B cell (primary cell): ENCODE measurements at regions not wholly inside any gene's neighbourhood (a gene's known extent, or its start where the extent isn't known, plus 50 kb on each side); places are given as distances from the start of the nearest gene placed in this dataset.

Experiments
- ATAC-seq: fragments of 200-7000 bp; cut with Tn5 transposase; one replicate; pipeline ENCODE4 v1.10.0; 2021; ENCODE audit warnings: low read depth, mild to moderate bottlenecking, moderate number of reproducible peaks, moderate library complexity
- CTCF ChIA-PET: fragments of 350-600 bp; sonication (Branson Sonifier 250); formaldehyde crosslinking; loops from one replicate; lab custom pipeline; 2021; ENCODE audit warnings: antibody characterized with exemption, inconsistent platforms; lab: Charles Lee
- POLR2A ChIA-PET: fragments of 350-600 bp; sonication (Branson Sonifier 250); formaldehyde crosslinking; loops from one replicate; lab custom pipeline; 2021; ENCODE audit warnings: antibody characterized with exemption; lab: Charles Lee
- DNase-seq: peaks from one replicate; pipeline ENCODE4 v3.0.0; 2013
- H2AFZ ChIP-seq: 2 replicates; pipeline ENCODE4 v1.6.1; 2012; ENCODE audit warnings: mild to moderate bottlenecking, low read depth, low read length; ENCODE audit not compliant: insufficient read depth, poor library complexity, severe bottlenecking
- H3K27ac ChIP-seq, 2 donors: 1 replicate in 1 of 2; 2 replicates in 1 of 2; pipeline ENCODE4 v1.5.1; 2012 to 2013; ENCODE audit warnings: low read length in 2 of 2, mild to moderate bottlenecking in 2 of 2, moderate library complexity in 1 of 2
- H3K27me3 ChIP-seq, 4 experiments: fragments of 200-600 bp in 1 of 4; sonication (generic) in 1 of 4; replicated peaks in 1 of 4; 1 replicate in 2 of 4; 2 replicates in 2 of 4; pipeline versions ENCODE4 v1.6.1 to v1.7.0; 2013 to 2016; ENCODE audit warnings: low read length in 3 of 4, mild to moderate bottlenecking in 2 of 4, mixed read lengths in 1 of 4, moderate library complexity in 1 of 4; ENCODE audit not compliant: insufficient read depth in 4 of 4, control insufficient read depth in 3 of 4; ENCODE audit errors: control extremely low read depth in 1 of 4
- H3K36me3 ChIP-seq, 2 experiments: replicated peaks in 1 of 2; 1 replicate in 1 of 2; 2 replicates in 1 of 2; pipeline versions ENCODE4 v1.6.1 to v1.7.1; 2013; ENCODE audit warnings: low read length in 1 of 2; ENCODE audit not compliant: insufficient read depth in 2 of 2, control insufficient read depth in 1 of 2; ENCODE audit errors: control extremely low read depth in 1 of 2, extremely low read depth in 1 of 2
- H3K4me1 ChIP-seq, 2 donors: fragments of 200-600 bp in 1 of 2; sonication (generic) in 1 of 2; 1 replicate in 1 of 2; 2 replicates in 1 of 2; pipeline versions ENCODE4 v1.5.1 to v1.6.1; 2013 to 2017; ENCODE audit warnings: low read length in 2 of 2; ENCODE audit not compliant: control insufficient read depth in 2 of 2, insufficient read depth in 2 of 2
- H3K4me2 ChIP-seq: replicated peaks from 2 replicates; pipeline ENCODE3; 2012; ENCODE audit warnings: mild to moderate bottlenecking, low read depth, low read length; ENCODE audit not compliant: poor library complexity, severe bottlenecking
- H3K4me3 ChIP-seq, 5 experiments: fragments of 200-600 bp in 1 of 5; sonication (generic) in 1 of 5; 1 replicate in 3 of 5; 2 replicates in 2 of 5; pipeline versions ENCODE4 v1.5.1 to v1.7.0; 2011 to 2016; ENCODE audit warnings: low read length in 4 of 5, mild to moderate bottlenecking in 4 of 5, low read depth in 2 of 5, control low read depth in 1 of 5, moderate library complexity in 1 of 5; ENCODE audit not compliant: insufficient read depth in 1 of 5; ENCODE audit errors: control extremely low read depth in 1 of 5, extremely low read depth in 1 of 5
- H3K79me2 ChIP-seq: fragments of 200-600 bp; sonication (generic); one replicate; pipeline ENCODE4 v1.6.0; 2016; ENCODE audit warnings: low read length; ENCODE audit not compliant: control insufficient read depth, insufficient read depth
- H3K9ac ChIP-seq: fragments of 200-600 bp; sonication (generic); 2 replicates; pipeline ENCODE4 v1.6.1; 2017; ENCODE audit warnings: mild to moderate bottlenecking, low read length, moderate library complexity
- H3K9me3 ChIP-seq, 3 donors: one replicate each; pipeline versions ENCODE4 v1.6.1 to v1.7.1; 2013; ENCODE audit warnings: low read length in 2 of 3; ENCODE audit not compliant: control insufficient read depth in 2 of 3, insufficient read depth in 1 of 3; ENCODE audit errors: control extremely low read depth in 1 of 3
- H4K20me1 ChIP-seq: 2 replicates; pipeline ENCODE4 v1.6.0; 2012; ENCODE audit warnings: mild to moderate bottlenecking, low read length; ENCODE audit not compliant: insufficient read depth, control insufficient read depth, poor library complexity, severe bottlenecking
- H3K27ac Mint-ChIP-seq: one replicate; pipeline ENCODE4 v1.8.0; 2021; ENCODE audit warnings: mixed read lengths
- H3K27me3 Mint-ChIP-seq: one replicate; pipeline ENCODE4 v1.8.0; 2021; ENCODE audit warnings: mixed read lengths
- H3K4me1 Mint-ChIP-seq: one replicate; pipeline ENCODE4 v1.8.0; 2021; ENCODE audit warnings: mixed read lengths
- H3K4me3 Mint-ChIP-seq: one replicate; pipeline ENCODE4 v1.8.0; 2021; ENCODE audit warnings: mixed read lengths
- H3K9me3 Mint-ChIP-seq: one replicate; pipeline ENCODE4 v1.8.0; 2022; ENCODE audit warnings: mixed read lengths; ENCODE audit not compliant: insufficient read depth
- EZH2 ChIP-seq: IDR thresholded peaks from 2 replicates; pipeline ENCODE4 v1.6.1; 2012; ENCODE audit warnings: borderline replicate concordance, low read depth, mild to moderate bottlenecking, moderate library complexity, low read length; ENCODE audit not compliant: insufficient read depth, poor library complexity, severe bottlenecking
- WGBS: methylation state at CpG from one replicate; pipeline ENCODE4 v1.1.5; 2013; ENCODE audit warnings: missing lambda C conversion rate; ENCODE audit not compliant: insufficient coverage; 5-methylcytosine and 5-hydroxymethylcytosine counted together
- intact Hi-C: fragments of 100-400 bp; cut with micrococcal nuclease; formaldehyde crosslinking; loops from one replicate; pipeline ENCODE4 v1.10.0; 2022
- TF ChIP-seq, protein P1 (sequence below): fragments of 200-600 bp; IDR thresholded peaks from one replicate; pipeline ENCODE4 v1.8.0; 2022; ENCODE audit warnings: antibody characterized with exemption, mild to moderate bottlenecking

DNA sequence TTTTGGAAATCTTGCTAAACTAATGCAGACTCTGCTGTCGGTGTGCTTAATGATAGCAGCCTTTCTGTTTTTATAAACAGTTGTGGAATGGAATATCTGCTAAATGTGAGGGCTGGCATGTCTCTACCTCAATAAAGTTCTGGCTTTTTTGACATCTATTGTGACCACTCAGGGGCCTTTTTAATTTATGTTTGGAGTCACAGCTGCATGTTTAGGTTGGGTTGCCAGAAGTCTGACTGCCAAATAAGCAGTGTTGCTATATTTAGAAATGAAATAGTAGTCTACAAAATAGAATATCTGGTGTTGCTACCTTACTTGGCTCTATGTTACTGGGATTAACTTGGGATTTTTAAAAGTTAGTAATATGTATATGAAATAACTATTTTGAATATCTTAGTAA, 125.1 kb upstream of the LOC128125822 start:
- H3K27ac ChIP-seq: no peak overlapping the region
- no peaks in the 10 kb centered on the region for H3K9me3 Mint-ChIP-seq
- no peak overlapping the region for H3K27ac Mint-ChIP-seq
- H3K79me2 ChIP-seq: no peaks in the 10 kb centered on the region
- no peak overlapping the region for H3K9ac ChIP-seq
- H3K36me3 ChIP-seq: no peaks in the 10 kb centered on the region
- DNase-seq (no peak), ATAC-seq (no peak)
- no peak overlapping the region for H2AFZ ChIP-seq
- H4K20me1 ChIP-seq: no peaks in the 10 kb centered on the region
- no peak overlapping the region for H3K4me3 Mint-ChIP-seq
- no peaks in the 10 kb centered on the region for H3K4me1 Mint-ChIP-seq
- ChIA-PET CTCF (no interaction called here), POLR2A (no interaction called here)
- H3K4me3 ChIP-seq: no peak overlapping the region
- no peaks in the 10 kb centered on the region for H3K27me3 ChIP-seq
- WGBS: no CpG with 5 or more reads among the region's 1 CpG
- intact Hi-C loops: no loop called here
- TF ChIP-seq, protein P1, sequence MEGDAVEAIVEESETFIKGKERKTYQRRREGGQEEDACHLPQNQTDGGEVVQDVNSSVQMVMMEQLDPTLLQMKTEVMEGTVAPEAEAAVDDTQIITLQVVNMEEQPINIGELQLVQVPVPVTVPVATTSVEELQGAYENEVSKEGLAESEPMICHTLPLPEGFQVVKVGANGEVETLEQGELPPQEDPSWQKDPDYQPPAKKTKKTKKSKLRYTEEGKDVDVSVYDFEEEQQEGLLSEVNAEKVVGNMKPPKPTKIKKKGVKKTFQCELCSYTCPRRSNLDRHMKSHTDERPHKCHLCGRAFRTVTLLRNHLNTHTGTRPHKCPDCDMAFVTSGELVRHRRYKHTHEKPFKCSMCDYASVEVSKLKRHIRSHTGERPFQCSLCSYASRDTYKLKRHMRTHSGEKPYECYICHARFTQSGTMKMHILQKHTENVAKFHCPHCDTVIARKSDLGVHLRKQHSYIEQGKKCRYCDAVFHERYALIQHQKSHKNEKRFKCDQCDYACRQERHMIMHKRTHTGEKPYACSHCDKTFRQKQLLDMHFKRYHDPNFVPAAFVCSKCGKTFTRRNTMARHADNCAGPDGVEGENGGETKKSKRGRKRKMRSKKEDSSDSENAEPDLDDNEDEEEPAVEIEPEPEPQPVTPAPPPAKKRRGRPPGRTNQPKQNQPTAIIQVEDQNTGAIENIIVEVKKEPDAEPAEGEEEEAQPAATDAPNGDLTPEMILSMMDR: no peak
- TF ChIP-seq EZH2: no peak
- H3K4me1 ChIP-seq: no peaks in the 10 kb centered on the region
- H3K27me3 Mint-ChIP-seq: no peaks in the 10 kb centered on the region
- peaks cover 0 to 10% (median 0%) of the 10 kb centered on the region in 3 donors for H3K9me3 ChIP-seq
- H3K4me2 ChIP-seq: no peak overlapping the region

DNA sequence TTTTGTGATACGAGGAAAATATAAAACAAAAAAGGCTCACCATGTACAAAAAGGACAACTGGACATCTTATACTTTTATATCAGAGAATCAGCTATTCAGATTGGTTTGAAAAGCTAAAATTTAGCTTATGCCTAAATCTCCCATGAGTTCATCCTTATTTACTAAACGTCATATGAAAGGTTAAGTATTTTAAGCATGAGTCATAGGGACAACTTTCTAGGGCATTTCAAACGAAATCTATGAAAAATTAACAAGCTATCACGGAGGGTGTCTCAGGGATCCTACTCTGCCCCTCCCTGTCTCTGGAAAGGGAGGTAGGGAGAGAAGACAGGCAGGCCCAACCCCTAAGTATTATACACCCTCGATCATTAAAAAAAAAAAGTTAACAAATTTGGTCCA, 124.1 kb upstream of the LOC128125822 start:
- DNase-seq (no peak), ATAC-seq (no peak)
- Mint-ChIP-seq H3K9me3 (no peaks in the 10 kb centered on the region), H3K4me1 (no peaks in the 10 kb centered on the region), H3K4me3 (no peak overlapping the region), H3K27ac (no peak overlapping the region), H3K27me3 (no peaks in the 10 kb centered on the region)
- Histone ChIP-seq H4K20me1 (no peaks in the 10 kb centered on the region), H3K4me2 (no peak overlapping the region), H3K27ac (no peak overlapping the region), H3K9me3 (peaks cover 0 to 2% (median 0%) of the 10 kb centered on the region in 3 donors), H3K4me1 (no peaks in the 10 kb centered on the region), H3K27me3 (no peaks in the 10 kb centered on the region), H2AFZ (no peak overlapping the region), H3K79me2 (no peaks in the 10 kb centered on the region), H3K4me3 (no peak overlapping the region), H3K36me3 (no peaks in the 10 kb centered on the region), H3K9ac (no peak overlapping the region)
- intact Hi-C loops: no loop called here
- TF ChIP-seq EZH2: no peak
- TF ChIP-seq, protein P1: no peak
- WGBS: no CpG with 5 or more reads among the region's 5 CpGs
- ChIA-PET POLR2A (no interaction called here), CTCF (no interaction called here)
